ENCODE measurements at regions not wholly inside any gene's neighbourhood (a gene's known extent, or its start where the extent isn't known, plus 50 kb on each side); places are given as distances from the start of the nearest gene placed in this dataset.

- DNase-seq = no peak
- Histone ChIP-seq H3K36me3 (no peaks in the 10 kb centered on the region), H3K4me1 (peaks cover 0 to 19% of the 10 kb centered on the region in 2 donors), H3K9me3 (no peaks in the 10 kb centered on the region), H3K4me3 (no peak overlapping the region), H3K27me3 (no peaks in the 10 kb centered on the region), H3K27ac (peak overlapping the region in 1 of 2 donors; percentile 77)
- intact Hi-C loops (cut with DNase I) = no loop called here
- no peak for TF ChIP-seq CTCF (IDR thresholded peaks at IDR 0.05)
- no peak for ATAC-seq
Measured at GRCh38 chr6:87901613-87902012, 146.0 kb upstream of the SPACA1 start.

GRCh38 chr6:87900160-87900698 is 147.4 kb upstream of the SPACA1 start:
- Histone ChIP-seq H3K4me1 (peaks cover 0 to 19% of the 10 kb centered on the region in 2 donors), H3K36me3 (no peaks in the 10 kb centered on the region), H3K4me3 (no peak overlapping the region), H3K9me3 (no peaks in the 10 kb centered on the region), H3K27ac (peak overlapping the region in 1 of 2 donors; percentile 77), H3K27me3 (no peaks in the 10 kb centered on the region)
- no peak for TF ChIP-seq CTCF (IDR thresholded peaks at IDR 0.05)
- intact Hi-C loops (cut with DNase I) = no loop called here
- DNase-seq = no peak
- no peak for ATAC-seq

GRCh38 chr6:87899499-87900147 is 148.0 kb upstream of the SPACA1 start:
- no peak overlapping the region for H3K4me3 ChIP-seq
- peak overlapping the region in 1 of 2 donors; percentile 77 for H3K27ac ChIP-seq
- DNase-seq (no peak), ATAC-seq (no peak)
- H3K4me1 ChIP-seq = peaks cover 0 to 19% of the 10 kb centered on the region in 2 donors
- no peaks in the 10 kb centered on the region for H3K9me3 ChIP-seq
- H3K36me3 ChIP-seq = no peaks in the 10 kb centered on the region
- TF ChIP-seq CTCF (IDR thresholded peaks at IDR 0.05) = no peak
- no peaks in the 10 kb centered on the region for H3K27me3 ChIP-seq
- intact Hi-C loops (cut with DNase I) = no loop called here

- H3K4me1 ChIP-seq = peaks cover 0 to 3% of the 10 kb centered on the region in 2 donors
- H3K9me3 ChIP-seq = no peaks in the 10 kb centered on the region
- H3K27ac ChIP-seq = no peak overlapping the region
- H3K4me3 ChIP-seq = no peak overlapping the region
- intact Hi-C loops (cut with DNase I) = no loop called here
- no peaks in the 10 kb centered on the region for H3K36me3 ChIP-seq
- ATAC-seq (no peak), DNase-seq (no peak)
- no peaks in the 10 kb centered on the region for H3K27me3 ChIP-seq
- TF ChIP-seq CTCF (IDR thresholded peaks at IDR 0.05) = no peak
Measured at GRCh38 chr6:87897663-87898062, 150.0 kb upstream of the SPACA1 start.

GRCh38 chr6:87897013-87897412 is 150.6 kb upstream of the SPACA1 start:
- Histone ChIP-seq H3K4me3 (no peak overlapping the region), H3K36me3 (no peaks in the 10 kb centered on the region), H3K4me1 (no peaks in the 10 kb centered on the region), H3K9me3 (no peaks in the 10 kb centered on the region), H3K27ac (no peak overlapping the region), H3K27me3 (no peaks in the 10 kb centered on the region)
- TF ChIP-seq CTCF (IDR thresholded peaks at IDR 0.05) = no peak
- ATAC-seq (no peak), DNase-seq (no peak)
- intact Hi-C loops (cut with DNase I) = no loop called here

All from left lung (tissue), 4 donors.